ENCODE measurements at regions not wholly inside any gene's neighbourhood (a gene's known extent, or its start where the extent isn't known, plus 50 kb on each side); places are given as distances from the start of the nearest gene placed in this dataset.
A peak's percentile ranks its signal among the peaks of the same experiment; 100 is the strongest.

- H3K9me3 ChIP-seq (ENCODE audit: control extremely low read depth in 1 of 5, control insufficient read depth in 4 of 5, insufficient read depth in 2 of 5, low read depth in 1 of 5, low read length in 4 of 5), result no peaks in the 10 kb centered on the region
- no peak overlapping the region for H3K4me3 ChIP-seq (ENCODE audit: control insufficient read depth in 1 of 7, extremely low read depth in 1 of 7, insufficient read depth in 4 of 7, low read depth in 2 of 7, low read length in 6 of 7)
- H3K4me1 ChIP-seq (ENCODE audit: control extremely low read depth in 1 of 4, control insufficient read depth in 4 of 4, insufficient read depth in 4 of 4, low read length in 3 of 4), result peaks cover 0 to 2% (median 0%) of the 10 kb centered on the region in 4 experiments
- ChIA-PET CTCF (no interaction called here), POLR2A (no interaction called here)
- H3K27ac ChIP-seq (ENCODE audit: insufficient read depth in 1 of 2, low read depth in 1 of 2, low read length in 2 of 2, poor library complexity in 1 of 2, severe bottlenecking in 2 of 2), result no peak overlapping the region
- DNase-seq, result no peak
- WGBS (ENCODE audit: insufficient coverage), result 64% methylated on average over 4 of the region's 6 CpGs
- H3K27me3 ChIP-seq (replicated peaks in 2 of 5; ENCODE audit: control insufficient read depth in 4 of 5, insufficient read depth in 5 of 5, low read length in 4 of 5), result no peaks in the 10 kb centered on the region
- no peaks in the 10 kb centered on the region for H3K36me3 ChIP-seq (ENCODE audit: control insufficient read depth in 4 of 4, insufficient read depth in 4 of 4, low read length in 3 of 4)
Measured at GRCh38 chr10:107264742-107265141, 100.2 kb upstream of the SORCS1 start.

- DNase-seq, result no peak
- 91% methylated on average over 3 of the region's 5 CpGs for WGBS (ENCODE audit: insufficient coverage)
- Histone ChIP-seq H3K36me3 (ENCODE audit: control insufficient read depth in 4 of 4, insufficient read depth in 4 of 4, low read length in 3 of 4) (no peaks in the 10 kb centered on the region), H3K4me3 (ENCODE audit: control insufficient read depth in 1 of 7, extremely low read depth in 1 of 7, insufficient read depth in 4 of 7, low read depth in 2 of 7, low read length in 6 of 7) (no peak overlapping the region), H3K27ac (ENCODE audit: insufficient read depth in 1 of 2, low read depth in 1 of 2, low read length in 2 of 2, poor library complexity in 1 of 2, severe bottlenecking in 2 of 2) (no peak overlapping the region), H3K9me3 (ENCODE audit: control extremely low read depth in 1 of 5, control insufficient read depth in 4 of 5, insufficient read depth in 2 of 5, low read depth in 1 of 5, low read length in 4 of 5) (no peaks in the 10 kb centered on the region), H3K27me3 (replicated peaks in 2 of 5; ENCODE audit: control insufficient read depth in 4 of 5, insufficient read depth in 5 of 5, low read length in 4 of 5) (peaks cover 0 to 1% (median 0%) of the 10 kb centered on the region in 5 experiments), H3K4me1 (ENCODE audit: control extremely low read depth in 1 of 4, control insufficient read depth in 4 of 4, insufficient read depth in 4 of 4, low read length in 3 of 4) (no peaks in the 10 kb centered on the region)
- CTCF ChIA-PET, result no interaction called here
- POLR2A ChIA-PET, result no interaction called here
Measured at GRCh38 chr10:107244122-107244521, 79.6 kb upstream of the SORCS1 start.

GRCh38 chr10:107238275-107238674 lies 73.8 kb upstream of the SORCS1 start:
- Histone ChIP-seq H3K4me3 (ENCODE audit: control insufficient read depth in 1 of 7, extremely low read depth in 1 of 7, insufficient read depth in 4 of 7, low read depth in 2 of 7, low read length in 6 of 7) (no peak overlapping the region), H3K27me3 (replicated peaks in 2 of 5; ENCODE audit: control insufficient read depth in 4 of 5, insufficient read depth in 5 of 5, low read length in 4 of 5) (peaks cover 0 to 13% (median 2%) of the 10 kb centered on the region in 5 experiments), H3K36me3 (ENCODE audit: control insufficient read depth in 4 of 4, insufficient read depth in 4 of 4, low read length in 3 of 4) (no peaks in the 10 kb centered on the region), H3K9me3 (ENCODE audit: control extremely low read depth in 1 of 5, control insufficient read depth in 4 of 5, insufficient read depth in 2 of 5, low read depth in 1 of 5, low read length in 4 of 5) (peaks cover 0 to 2% (median 0%) of the 10 kb centered on the region in 5 experiments), H3K27ac (ENCODE audit: insufficient read depth in 1 of 2, low read depth in 1 of 2, low read length in 2 of 2, poor library complexity in 1 of 2, severe bottlenecking in 2 of 2) (no peak overlapping the region), H3K4me1 (ENCODE audit: control extremely low read depth in 1 of 4, control insufficient read depth in 4 of 4, insufficient read depth in 4 of 4, low read length in 3 of 4) (no peaks in the 10 kb centered on the region)
- no peak for DNase-seq
- ChIA-PET CTCF (interaction anchor here (0.9 kb wide), 1 partner anchor 443 kb away, joined by 3 read pairs; no protein-coding TSS in a partner anchor), POLR2A (no interaction called here)
- WGBS (ENCODE audit: insufficient coverage), result 96% methylated on average over 4 of the region's 4 CpGs

- peaks cover 0 to 10% (median 2%) of the 10 kb centered on the region in 5 experiments for H3K27me3 ChIP-seq (replicated peaks in 2 of 5; ENCODE audit: control insufficient read depth in 4 of 5, insufficient read depth in 5 of 5, low read length in 4 of 5)
- ChIA-PET CTCF (no interaction called here), POLR2A (no interaction called here)
- no peaks in the 10 kb centered on the region for H3K36me3 ChIP-seq (ENCODE audit: control insufficient read depth in 4 of 4, insufficient read depth in 4 of 4, low read length in 3 of 4)
- H3K9me3 ChIP-seq (ENCODE audit: control extremely low read depth in 1 of 5, control insufficient read depth in 4 of 5, insufficient read depth in 2 of 5, low read depth in 1 of 5, low read length in 4 of 5), result peaks cover 0 to 3% (median 0%) of the 10 kb centered on the region in 5 experiments
- no peak overlapping the region for H3K4me3 ChIP-seq (ENCODE audit: control insufficient read depth in 1 of 7, extremely low read depth in 1 of 7, insufficient read depth in 4 of 7, low read depth in 2 of 7, low read length in 6 of 7)
- no peak overlapping the region for H3K27ac ChIP-seq (ENCODE audit: insufficient read depth in 1 of 2, low read depth in 1 of 2, low read length in 2 of 2, poor library complexity in 1 of 2, severe bottlenecking in 2 of 2)
- no CpG with 5 or more reads among the region's 2 CpGs for whole genome bisulfite sequencing (ENCODE audit: insufficient coverage)
- peaks cover 0 to 7% (median 3%) of the 10 kb centered on the region in 4 experiments for H3K4me1 ChIP-seq (ENCODE audit: control extremely low read depth in 1 of 4, control insufficient read depth in 4 of 4, insufficient read depth in 4 of 4, low read length in 3 of 4)
- DNase-seq, result peak; percentile 53 to 85 (median 82)
Measured at GRCh38 chr10:107232013-107232412, 67.5 kb upstream of the SORCS1 start.

GRCh38 chr10:107230887-107231286 lies 66.4 kb upstream of the SORCS1 start:
- WGBS (ENCODE audit: insufficient coverage), result 97% methylated on average over 3 of the region's 4 CpGs
- ChIA-PET POLR2A (no interaction called here), CTCF (no interaction called here)
- H3K4me3 ChIP-seq (ENCODE audit: control insufficient read depth in 1 of 7, extremely low read depth in 1 of 7, insufficient read depth in 4 of 7, low read depth in 2 of 7, low read length in 6 of 7), result no peak overlapping the region
- DNase-seq, result no peak
- H3K36me3 ChIP-seq (ENCODE audit: control insufficient read depth in 4 of 4, insufficient read depth in 4 of 4, low read length in 3 of 4), result no peaks in the 10 kb centered on the region
- H3K9me3 ChIP-seq (ENCODE audit: control extremely low read depth in 1 of 5, control insufficient read depth in 4 of 5, insufficient read depth in 2 of 5, low read depth in 1 of 5, low read length in 4 of 5), result peaks cover 0 to 3% (median 0%) of the 10 kb centered on the region in 5 experiments
- peaks cover 0 to 6% (median under 1%) of the 10 kb centered on the region in 5 experiments for H3K27me3 ChIP-seq (replicated peaks in 2 of 5; ENCODE audit: control insufficient read depth in 4 of 5, insufficient read depth in 5 of 5, low read length in 4 of 5)
- H3K4me1 ChIP-seq (ENCODE audit: control extremely low read depth in 1 of 4, control insufficient read depth in 4 of 4, insufficient read depth in 4 of 4, low read length in 3 of 4), result peaks cover 0 to 7% (median 3%) of the 10 kb centered on the region in 4 experiments
- H3K27ac ChIP-seq (ENCODE audit: insufficient read depth in 1 of 2, low read depth in 1 of 2, low read length in 2 of 2, poor library complexity in 1 of 2, severe bottlenecking in 2 of 2), result no peak overlapping the region

- no peaks in the 10 kb centered on the region for H3K36me3 ChIP-seq (ENCODE audit: control insufficient read depth in 4 of 4, insufficient read depth in 4 of 4, low read length in 3 of 4)
- H3K4me1 ChIP-seq (ENCODE audit: control extremely low read depth in 1 of 4, control insufficient read depth in 4 of 4, insufficient read depth in 4 of 4, low read length in 3 of 4), result no peaks in the 10 kb centered on the region
- H3K4me3 ChIP-seq (ENCODE audit: control insufficient read depth in 1 of 7, extremely low read depth in 1 of 7, insufficient read depth in 4 of 7, low read depth in 2 of 7, low read length in 6 of 7), result no peak overlapping the region
- WGBS (ENCODE audit: insufficient coverage), result 80% methylated on average over 1 of the region's 1 CpG
- ChIA-PET CTCF (no interaction called here), POLR2A (interaction anchor here (0.6 kb wide), 1 partner anchor 157 kb away, joined by 3 read pairs; no protein-coding TSS in a partner anchor)
- no peak overlapping the region for H3K27ac ChIP-seq (ENCODE audit: insufficient read depth in 1 of 2, low read depth in 1 of 2, low read length in 2 of 2, poor library complexity in 1 of 2, severe bottlenecking in 2 of 2)
- no peak for DNase-seq
- peaks cover 0 to 3% (median 2%) of the 10 kb centered on the region in 5 experiments for H3K27me3 ChIP-seq (replicated peaks in 2 of 5; ENCODE audit: control insufficient read depth in 4 of 5, insufficient read depth in 5 of 5, low read length in 4 of 5)
- no peaks in the 10 kb centered on the region for H3K9me3 ChIP-seq (ENCODE audit: control extremely low read depth in 1 of 5, control insufficient read depth in 4 of 5, insufficient read depth in 2 of 5, low read depth in 1 of 5, low read length in 4 of 5)
Measured at GRCh38 chr10:107215681-107216080, 51.2 kb upstream of the SORCS1 start.

Measured in common myeloid progenitor, CD34-positive (primary cell).